Cardiac muscle cell (in vitro differentiated cells and primary cell): ENCODE measurements at regions not wholly inside any gene's neighbourhood (a gene's known extent, or its start where the extent isn't known, plus 50 kb on each side); places are given as distances from the start of the nearest gene placed in this dataset.
"Not testable (repeated sequence)": the region's sequence is repeated elsewhere in the genome, so short reads cannot be mapped to it uniquely, and the experiment has no call there.

Experiments used
- DNase-seq, 2 donors: peaks; one replicate each; pipeline versions ENCODE4 v3.0.0 to v3.0.0-alpha.2; 2010 to 2017; ENCODE audit warnings: low read depth in 1 of 2, low spot score in 1 of 2
- H3K27ac ChIP-seq: fragments of 200-600 bp; sonication (generic); 2 replicates; pipeline ENCODE4 v1.5.1; 2016
- H3K27me3 ChIP-seq: fragments of 200-600 bp; sonication (generic); 2 replicates; pipeline ENCODE4 v1.6.0; 2016; ENCODE audit warnings: control low read depth
- H3K36me3 ChIP-seq: fragments of 200-600 bp; sonication (generic); 2 replicates; pipeline ENCODE4 v1.5.1; 2016; ENCODE audit warnings: control low read depth
- H3K4me1 ChIP-seq: fragments of 200-600 bp; sonication (generic); 2 replicates; pipeline ENCODE4 v1.8.1; 2017; ENCODE audit warnings: low read depth, mild to moderate bottlenecking, mixed run types
- H3K4me3 ChIP-seq: fragments of 200-600 bp; sonication (generic); 2 replicates; pipeline ENCODE4 v1.5.1; 2016; ENCODE audit warnings: mild to moderate bottlenecking
- H3K9me3 ChIP-seq: fragments of 200-600 bp; sonication (generic); 2 replicates; pipeline ENCODE4 v1.5.1; 2017; ENCODE audit warnings: low read depth, mild to moderate bottlenecking, control low read depth
- TF ChIP-seq, protein P1 (sequence below): IDR thresholded peaks from 2 replicates; pipeline ENCODE4 v1.5.1; 2012; ENCODE audit warnings: low read depth, mild to moderate bottlenecking, low read length

- Histone ChIP-seq H3K36me3 (no peaks in the 10 kb centered on the region), H3K27me3 (no peaks in the 10 kb centered on the region), H3K4me3 (no peak overlapping the region), H3K9me3 (no peaks in the 10 kb centered on the region), H3K4me1 (no peaks in the 10 kb centered on the region), H3K27ac (no peak overlapping the region)
- TF ChIP-seq, protein P1, sequence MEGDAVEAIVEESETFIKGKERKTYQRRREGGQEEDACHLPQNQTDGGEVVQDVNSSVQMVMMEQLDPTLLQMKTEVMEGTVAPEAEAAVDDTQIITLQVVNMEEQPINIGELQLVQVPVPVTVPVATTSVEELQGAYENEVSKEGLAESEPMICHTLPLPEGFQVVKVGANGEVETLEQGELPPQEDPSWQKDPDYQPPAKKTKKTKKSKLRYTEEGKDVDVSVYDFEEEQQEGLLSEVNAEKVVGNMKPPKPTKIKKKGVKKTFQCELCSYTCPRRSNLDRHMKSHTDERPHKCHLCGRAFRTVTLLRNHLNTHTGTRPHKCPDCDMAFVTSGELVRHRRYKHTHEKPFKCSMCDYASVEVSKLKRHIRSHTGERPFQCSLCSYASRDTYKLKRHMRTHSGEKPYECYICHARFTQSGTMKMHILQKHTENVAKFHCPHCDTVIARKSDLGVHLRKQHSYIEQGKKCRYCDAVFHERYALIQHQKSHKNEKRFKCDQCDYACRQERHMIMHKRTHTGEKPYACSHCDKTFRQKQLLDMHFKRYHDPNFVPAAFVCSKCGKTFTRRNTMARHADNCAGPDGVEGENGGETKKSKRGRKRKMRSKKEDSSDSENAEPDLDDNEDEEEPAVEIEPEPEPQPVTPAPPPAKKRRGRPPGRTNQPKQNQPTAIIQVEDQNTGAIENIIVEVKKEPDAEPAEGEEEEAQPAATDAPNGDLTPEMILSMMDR, result no peak
- no peak for DNase-seq
Observed at GRCh38 chr14:89507926-89508460, 91.0 kb upstream of the FOXN3 start.

GRCh38 chr14:89507521-89507920, 90.5 kb upstream of the FOXN3 start:
- DNase-seq, result peak in 1 of 2 donors; percentile 46
- TF ChIP-seq, protein P1, result no peak
- Histone ChIP-seq H3K4me1 (no peaks in the 10 kb centered on the region), H3K9me3 (no peaks in the 10 kb centered on the region), H3K36me3 (no peaks in the 10 kb centered on the region), H3K4me3 (no peak overlapping the region), H3K27ac (no peak overlapping the region), H3K27me3 (no peaks in the 10 kb centered on the region)

DNA sequence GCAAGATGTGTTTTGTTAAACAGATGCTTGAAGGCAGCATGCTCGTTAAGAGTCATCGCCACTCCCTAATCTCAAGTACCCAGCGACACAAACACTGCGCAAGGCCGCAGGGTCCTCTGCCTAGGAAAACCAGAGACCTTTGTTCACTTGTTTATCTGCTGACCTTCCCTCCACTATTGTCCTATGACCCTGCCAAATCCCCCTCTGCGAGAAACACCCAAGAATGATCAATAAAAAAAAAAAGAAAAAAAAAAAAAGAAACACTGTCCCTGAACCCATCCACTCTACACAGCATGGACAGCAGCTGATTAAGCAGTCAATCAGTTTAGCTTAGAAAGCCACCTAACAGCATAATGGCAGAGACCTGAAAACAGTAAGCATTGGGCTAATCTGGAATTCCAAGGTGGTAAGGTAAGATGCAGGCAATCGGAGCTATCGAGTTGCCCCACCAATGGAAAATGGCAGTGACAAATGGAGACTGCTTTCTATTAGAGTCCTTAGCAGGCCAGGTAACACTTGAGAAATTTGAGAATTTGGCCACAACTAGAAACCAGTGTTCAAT, 89.9 kb upstream of the FOXN3 start:
- not testable (repeated sequence) for H3K27me3 ChIP-seq, DNase-seq, H3K4me3 ChIP-seq, H3K9me3 ChIP-seq, H3K36me3 ChIP-seq, H3K27ac ChIP-seq, H3K4me1 ChIP-seq

- TF ChIP-seq, protein P1, result no peak
- H3K27ac ChIP-seq, result no peak overlapping the region
- no peaks in the 10 kb centered on the region for H3K4me1 ChIP-seq
- no peak overlapping the region for H3K4me3 ChIP-seq
- no peaks in the 10 kb centered on the region for H3K27me3 ChIP-seq
- peak in 1 of 2 donors; percentile 50 for DNase-seq
- no peaks in the 10 kb centered on the region for H3K36me3 ChIP-seq
- no peaks in the 10 kb centered on the region for H3K9me3 ChIP-seq
Observed at GRCh38 chr14:89504602-89505313, 87.7 kb upstream of the FOXN3 start.

- no peaks in the 10 kb centered on the region for H3K9me3 ChIP-seq
- TF ChIP-seq, protein P1, result no peak
- H3K4me3 ChIP-seq, result no peak overlapping the region
- H3K27me3 ChIP-seq, result no peaks in the 10 kb centered on the region
- DNase-seq, result no peak
- H3K4me1 ChIP-seq, result no peaks in the 10 kb centered on the region
- no peaks in the 10 kb centered on the region for H3K36me3 ChIP-seq
- H3K27ac ChIP-seq, result no peak overlapping the region
Observed at GRCh38 chr14:89504091-89504490, 87.1 kb upstream of the FOXN3 start.

DNA sequence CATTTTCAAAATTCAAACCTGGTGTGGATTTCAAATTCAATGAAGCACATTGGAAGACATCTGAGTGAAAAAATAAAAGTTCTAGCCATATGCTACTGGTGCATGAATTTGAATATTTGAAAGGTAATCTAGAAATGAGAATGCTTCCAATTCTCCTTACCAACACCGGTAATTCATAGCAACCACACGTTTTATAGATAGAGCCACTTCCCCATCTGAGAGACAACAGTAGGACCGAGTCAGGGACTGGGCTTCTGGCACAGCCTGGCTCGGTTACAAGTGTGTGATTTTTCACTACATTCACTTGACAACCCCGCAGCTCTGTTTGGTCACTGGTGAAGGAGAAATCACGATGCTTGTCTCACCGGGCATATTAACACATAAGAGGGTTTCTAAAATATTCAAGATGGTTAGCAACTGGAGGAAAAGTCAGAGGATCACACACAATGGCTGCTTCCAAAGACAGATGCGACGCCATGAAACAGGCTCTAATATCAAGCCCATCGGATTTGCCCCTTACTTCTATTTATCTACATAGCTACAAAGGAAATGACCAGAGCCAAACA, 86.5 kb upstream of the FOXN3 start:
- Histone ChIP-seq H3K4me3 (no peak overlapping the region), H3K36me3 (no peaks in the 10 kb centered on the region), H3K27ac (no peak overlapping the region), H3K9me3 (no peaks in the 10 kb centered on the region), H3K4me1 (no peaks in the 10 kb centered on the region), H3K27me3 (no peaks in the 10 kb centered on the region)
- no peak for DNase-seq
- TF ChIP-seq, protein P1, result no peak
